Epithelial cell of esophagus (primary cell): ENCODE measurements at regions not wholly inside any gene's neighbourhood (a gene's known extent, or its start where the extent isn't known, plus 50 kb on each side); places are given as distances from the start of the nearest gene placed in this dataset.
A peak's percentile ranks its signal among the peaks of the same experiment; 100 is the strongest.

ENCODE experiments used
- DNase-seq: peaks from one replicate; pipeline ENCODE4 v3.0.0; 2010; ENCODE audit warnings: low read depth
- H3K4me3 ChIP-seq: 2 replicates; pipeline ENCODE4 v1.5.1; 2011; ENCODE audit warnings: mild to moderate bottlenecking, low read length, control low read depth
- CTCF ChIP-seq: IDR thresholded peaks from 2 replicates; pipeline ENCODE4 v1.5.1; 2011; ENCODE audit warnings: low read depth, mild to moderate bottlenecking, low read length, control low read depth, inconsistent platforms; ENCODE audit not compliant: insufficient read depth; ENCODE audit errors: missing control alignments

DNA sequence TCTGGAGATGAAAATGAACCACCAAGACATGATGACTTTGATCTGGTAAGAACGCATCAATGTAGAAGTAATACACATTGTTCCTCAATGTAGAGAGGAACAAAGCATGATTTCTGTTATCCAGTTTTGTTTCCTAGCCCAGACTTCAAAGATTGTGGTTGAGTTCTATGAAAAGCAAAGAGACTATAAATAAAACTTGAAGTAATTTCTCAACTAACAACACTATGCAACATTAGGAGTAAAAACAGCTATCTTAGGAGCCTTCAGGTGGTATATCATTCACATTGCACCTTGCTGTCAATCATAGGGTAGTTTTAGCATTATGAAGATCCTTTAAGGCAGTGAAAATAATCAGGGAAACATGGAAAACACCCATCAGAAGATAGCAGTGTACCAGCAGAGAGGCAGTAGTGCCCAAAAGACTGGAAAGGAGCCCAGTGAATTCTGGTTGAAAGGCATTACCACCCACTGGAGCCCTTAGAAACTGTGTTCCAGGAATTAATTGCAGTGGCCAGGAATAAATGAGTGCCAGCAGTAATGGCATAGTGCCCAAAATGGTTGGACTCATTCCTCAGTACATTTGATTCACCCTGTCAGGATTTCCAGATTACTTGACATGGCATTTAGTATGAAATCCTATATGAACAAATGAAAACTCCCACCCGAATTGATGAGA lies 300.7 kb upstream of the CXXC4 start:
- no peak for TF ChIP-seq CTCF
- DNase-seq: no peak

GRCh38 chr4:104811727-104812126 lies 317.0 kb upstream of the CXXC4 start:
- no peak for TF ChIP-seq CTCF
- no peak overlapping the region for H3K4me3 ChIP-seq
- no peak for DNase-seq

More for the DNA sequence above, 300.7 kb upstream of the CXXC4 start:
- no peak overlapping the region for H3K4me3 ChIP-seq

- peak; percentile 46 for DNase-seq
- no peak for TF ChIP-seq CTCF
- H3K4me3 ChIP-seq: no peak overlapping the region
Measured at GRCh38 chr4:104815665-104816064, 321.0 kb upstream of the CXXC4 start.

DNA sequence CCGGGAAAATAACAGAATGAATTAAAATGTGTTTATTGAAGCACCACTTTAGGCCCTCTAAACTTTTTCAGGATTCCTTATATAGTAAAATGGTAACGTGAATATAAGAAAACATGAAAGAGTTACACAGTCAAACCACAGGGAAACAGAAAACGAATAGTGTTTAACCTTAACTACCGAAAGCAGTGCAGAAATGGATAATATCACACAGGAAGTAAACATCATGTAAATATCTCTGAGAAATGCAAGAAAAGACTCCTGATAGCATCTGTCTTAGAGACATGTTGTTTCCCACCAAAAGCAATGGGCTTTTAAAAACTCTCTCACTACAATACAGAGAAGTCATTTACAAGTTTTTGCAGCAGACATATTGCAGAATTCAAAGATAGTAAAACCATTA lies 323.9 kb upstream of the CXXC4 start:
- TF ChIP-seq CTCF: no peak
- H3K4me3 ChIP-seq: no peak overlapping the region

GRCh38 chr4:104826171-104826570 lies 320.5 kb upstream of the TET2 start:
- TF ChIP-seq CTCF: no peak
- no peak overlapping the region for H3K4me3 ChIP-seq
- DNase-seq: peak; percentile 70

More for the DNA sequence above, 323.9 kb upstream of the CXXC4 start:
- no peak for DNase-seq

- H3K4me3 ChIP-seq: no peak overlapping the region
- TF ChIP-seq CTCF: no peak
- peak; percentile 2 for DNase-seq
Measured at GRCh38 chr4:104829761-104830160, 316.9 kb upstream of the TET2 start.

DNA sequence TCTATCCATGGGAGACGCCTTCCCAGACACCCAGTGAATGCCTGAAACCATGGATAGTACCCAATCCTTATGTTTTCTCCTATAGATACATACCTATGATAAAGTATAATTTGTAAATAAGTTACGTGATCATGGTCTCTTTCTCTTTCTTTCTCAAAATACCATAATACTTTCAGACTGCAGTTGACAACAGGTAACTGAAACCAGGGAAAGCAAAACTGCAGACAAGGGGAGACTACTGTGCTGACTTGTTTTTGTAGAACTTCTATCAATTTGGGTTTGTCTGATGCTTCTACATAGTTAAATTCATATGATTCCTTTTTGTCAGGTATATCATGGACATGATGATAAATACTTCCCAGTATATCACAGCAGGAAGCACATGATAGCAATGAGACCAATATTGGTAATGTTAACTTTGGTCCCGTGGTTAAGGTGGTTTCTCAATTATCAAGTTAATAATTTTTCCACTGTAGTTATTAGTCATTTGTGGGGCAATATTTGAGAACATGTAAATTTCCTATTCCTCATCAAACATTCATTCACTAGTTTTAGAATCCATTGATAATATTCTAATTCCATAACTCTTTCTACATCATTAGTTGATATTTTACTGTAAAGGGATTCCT lies 298.0 kb upstream of the TET2 start:
- no peak for TF ChIP-seq CTCF
- no peak for DNase-seq
- no peak overlapping the region for H3K4me3 ChIP-seq
